Stomach (tissue), 8 donors: ENCODE measurements at regions not wholly inside any gene's neighbourhood (a gene's known extent, or its start where the extent isn't known, plus 50 kb on each side); places are given as distances from the start of the nearest gene placed in this dataset.

ENCODE experiments used
- DNase-seq, 2 donors: peaks; one replicate each; pipeline versions ENCODE4 v3.0.0 to v3.0.0-alpha.2; 2013 to 2019
- H3K27ac ChIP-seq, 5 donors: fragments of 200-600 bp in 4 of 5; sonication (generic) in 4 of 5; one replicate each; pipeline ENCODE4 v1.5.1; 2013 to 2019; ENCODE audit warnings: mild to moderate bottlenecking in 1 of 5, moderate library complexity in 1 of 5
- H3K27me3 ChIP-seq, 3 donors: fragments of 200-600 bp; sonication (generic); one replicate each; pipeline ENCODE4 v1.5.1; 2017 to 2019; ENCODE audit warnings: mixed run types in 1 of 3
- H3K36me3 ChIP-seq, 4 donors: fragments of 200-600 bp; sonication (generic); 1 replicate in 3 of 4; 2 replicates in 1 of 4; pipeline ENCODE4 v1.5.1; 2016 to 2019
- H3K4me1 ChIP-seq, 4 donors: fragments of 200-600 bp; sonication (generic); one replicate each; pipeline ENCODE4 v1.5.1; 2016 to 2019
- H3K4me3 ChIP-seq, 4 donors: fragments of 200-600 bp; sonication (generic) in 3 of 4; one replicate each; pipeline ENCODE4 v1.5.1; 2016 to 2019; ENCODE audit warnings: mild to moderate bottlenecking in 1 of 4
- H3K9me3 ChIP-seq, 4 donors: fragments of 200-600 bp; sonication (generic); one replicate each; pipeline ENCODE4 v1.5.1; 2016 to 2019
- EP300 ChIP-seq: sonication (generic); formaldehyde crosslinking; IDR thresholded peaks from one replicate; pipeline ENCODE4 v1.6.1; 2017; ENCODE audit warnings: antibody characterized with exemption
- POLR2A ChIP-seq, 4 donors: fragments of 450-650 bp; IDR thresholded peaks; one replicate each; pipeline ENCODE4 v1.6.1; 2016; ENCODE audit warnings: antibody characterized with exemption in 4 of 4, control low read depth in 2 of 4, mild to moderate bottlenecking in 1 of 4, moderate library complexity in 1 of 4
- POLR2AphosphoS5 ChIP-seq, 3 donors: sonication (generic); formaldehyde crosslinking; IDR thresholded peaks; one replicate each; pipeline ENCODE4 v1.6.1; 2016; ENCODE audit warnings: antibody characterized with exemption in 3 of 3
- WGBS, 5 donors: extraction: QIAGEN DNeasy Blood & Tissue Kit in 3 of 5; methylation state at CpG; one replicate each; pipeline versions ENCODE4 v1.1.5 to v1.1.7; 2013 to 2018; 5-methylcytosine and 5-hydroxymethylcytosine counted together
- intact Hi-C: fragments of 100-400 bp; cut with DNase I; formaldehyde crosslinking; loops from one replicate; pipeline ENCODE4 v1.15.1; 2023; ENCODE audit warnings: low total_unique reads
- TF ChIP-seq, protein P1 (sequence below), 7 experiments: fragments of 450-650 bp in 4 of 7; fragments of 200-600 bp in 3 of 7; sonication (generic) in 3 of 7; IDR thresholded peaks; one replicate each; pipeline ENCODE4 v1.5.1; 2016 to 2019; ENCODE audit warnings: antibody characterized with exemption in 7 of 7, control low read depth in 2 of 7, mild to moderate bottlenecking in 1 of 7
- donor health status: healthy with polysubstance abuse.
- donor health status: Bipolar disorder and iron deficiency.
- donor health status: healthy.

GRCh38 chr2:16314001-16314400 lies 351.6 kb downstream of the CYRIA start:
- Histone ChIP-seq H3K36me3 (no peaks in the 10 kb centered on the region), H3K4me1 (peaks cover 0 to 11% (median 5%) of the 10 kb centered on the region in 4 donors), H3K27me3 (no peaks in the 10 kb centered on the region), H3K27ac (no peak overlapping the region), H3K9me3 (no peaks in the 10 kb centered on the region), H3K4me3 (no peak overlapping the region)
- intact Hi-C loops, result no loop called here
- TF ChIP-seq EP300, result no peak
- no peak for TF ChIP-seq POLR2A (IDR thresholded peaks at IDR 0.05)
- TF ChIP-seq, protein P1, sequence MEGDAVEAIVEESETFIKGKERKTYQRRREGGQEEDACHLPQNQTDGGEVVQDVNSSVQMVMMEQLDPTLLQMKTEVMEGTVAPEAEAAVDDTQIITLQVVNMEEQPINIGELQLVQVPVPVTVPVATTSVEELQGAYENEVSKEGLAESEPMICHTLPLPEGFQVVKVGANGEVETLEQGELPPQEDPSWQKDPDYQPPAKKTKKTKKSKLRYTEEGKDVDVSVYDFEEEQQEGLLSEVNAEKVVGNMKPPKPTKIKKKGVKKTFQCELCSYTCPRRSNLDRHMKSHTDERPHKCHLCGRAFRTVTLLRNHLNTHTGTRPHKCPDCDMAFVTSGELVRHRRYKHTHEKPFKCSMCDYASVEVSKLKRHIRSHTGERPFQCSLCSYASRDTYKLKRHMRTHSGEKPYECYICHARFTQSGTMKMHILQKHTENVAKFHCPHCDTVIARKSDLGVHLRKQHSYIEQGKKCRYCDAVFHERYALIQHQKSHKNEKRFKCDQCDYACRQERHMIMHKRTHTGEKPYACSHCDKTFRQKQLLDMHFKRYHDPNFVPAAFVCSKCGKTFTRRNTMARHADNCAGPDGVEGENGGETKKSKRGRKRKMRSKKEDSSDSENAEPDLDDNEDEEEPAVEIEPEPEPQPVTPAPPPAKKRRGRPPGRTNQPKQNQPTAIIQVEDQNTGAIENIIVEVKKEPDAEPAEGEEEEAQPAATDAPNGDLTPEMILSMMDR (IDR thresholded peaks at IDR 0.05), result no peak
- no peak for TF ChIP-seq POLR2AphosphoS5 (IDR thresholded peaks at IDR 0.05)
- no peak for DNase-seq
- 79 to 91% (median 88%) methylated on average over 1 of the region's 1 CpG for WGBS, 5 donors

- DNase-seq, result no peak
- Histone ChIP-seq H3K36me3 (no peaks in the 10 kb centered on the region), H3K4me3 (no peak overlapping the region), H3K4me1 (peaks cover 0 to 5% (median 2%) of the 10 kb centered on the region in 4 donors), H3K27me3 (no peaks in the 10 kb centered on the region), H3K9me3 (no peaks in the 10 kb centered on the region), H3K27ac (no peak overlapping the region)
- intact Hi-C loops, result no loop called here
- TF ChIP-seq EP300 (no peak), POLR2AphosphoS5 (IDR thresholded peaks at IDR 0.05) (no peak), POLR2A (IDR thresholded peaks at IDR 0.05) (no peak)
- TF ChIP-seq, protein P1 (IDR thresholded peaks at IDR 0.05), result no peak
- 89 to 96% (median 92%) methylated on average over 9 of the region's 9 CpGs for WGBS, 5 donors
These were observed 352.2 kb downstream of the CYRIA start for GRCh38 chr2:16313235-16313975.

GRCh38 chr2:16312771-16313170 lies 352.9 kb downstream of the CYRIA start:
- intact Hi-C loops, result no loop called here
- DNase-seq, result no peak
- 77 to 98% (median 94%) methylated on average over 2 of the region's 2 CpGs for WGBS, 5 donors
- Histone ChIP-seq H3K27ac (no peak overlapping the region), H3K4me1 (no peaks in the 10 kb centered on the region), H3K27me3 (no peaks in the 10 kb centered on the region), H3K36me3 (no peaks in the 10 kb centered on the region), H3K9me3 (no peaks in the 10 kb centered on the region), H3K4me3 (no peak overlapping the region)
- no peak for TF ChIP-seq EP300
- TF ChIP-seq, protein P1 (IDR thresholded peaks at IDR 0.05), result no peak
- TF ChIP-seq POLR2A (IDR thresholded peaks at IDR 0.05), result no peak
- TF ChIP-seq POLR2AphosphoS5 (IDR thresholded peaks at IDR 0.05), result no peak

DNA sequence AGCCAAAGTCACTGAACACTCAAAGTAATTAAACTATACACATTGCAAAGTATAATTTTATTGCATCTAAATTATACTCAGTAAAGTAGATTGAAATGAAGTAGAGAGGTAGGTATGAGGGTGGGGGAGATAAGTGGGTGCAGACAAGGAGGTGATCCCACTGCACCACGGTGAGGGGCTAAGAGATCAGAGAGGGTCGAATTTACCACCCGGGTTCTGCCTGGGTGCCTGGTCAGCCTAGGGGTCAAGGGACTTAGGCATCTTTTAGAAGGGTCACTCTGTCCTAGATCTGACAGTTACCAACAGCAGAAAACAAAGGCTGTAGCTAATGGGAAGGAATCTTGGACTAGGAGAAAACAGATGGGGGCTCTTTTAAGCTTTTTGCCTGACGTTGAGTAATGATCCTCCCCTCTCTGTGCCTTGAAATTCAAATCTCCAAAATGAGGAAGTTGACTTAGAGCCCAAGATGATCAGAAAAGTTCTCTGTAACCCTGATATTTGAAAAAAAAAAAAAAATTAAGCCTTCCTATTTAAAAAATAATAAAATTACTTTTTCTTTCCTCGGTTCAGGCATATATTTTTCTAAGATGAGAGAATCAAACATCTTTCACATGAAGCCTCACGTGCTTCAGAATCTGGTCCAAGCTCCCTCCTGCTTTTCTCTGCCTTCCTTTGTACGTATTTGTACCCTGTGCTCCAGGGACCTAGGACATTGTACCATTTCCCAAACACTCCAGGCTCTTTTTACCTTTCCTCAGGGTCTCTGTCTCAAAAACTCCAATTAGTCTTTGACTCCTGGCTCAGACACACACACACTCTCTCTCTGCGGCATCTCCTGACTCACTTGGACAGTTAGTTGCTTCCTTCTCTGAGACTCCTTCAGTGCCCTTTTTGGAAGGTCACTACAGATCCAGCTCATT lies 353.9 kb downstream of the CYRIA start:
- intact Hi-C loops, result no loop called here
- DNase-seq, result no peak
- H3K27me3 ChIP-seq, result no peaks in the 10 kb centered on the region
- H3K4me1 ChIP-seq, result no peaks in the 10 kb centered on the region
- 56 to 76% (median 71%) methylated on average over 8 of the region's 8 CpGs for WGBS, 5 donors
- H3K36me3 ChIP-seq, result no peaks in the 10 kb centered on the region
- TF ChIP-seq, protein P1 (IDR thresholded peaks at IDR 0.05), result no peak
- TF ChIP-seq POLR2A (IDR thresholded peaks at IDR 0.05) (no peak), EP300 (no peak), POLR2AphosphoS5 (IDR thresholded peaks at IDR 0.05) (no peak)
- no peak overlapping the region for H3K4me3 ChIP-seq
- no peaks in the 10 kb centered on the region for H3K9me3 ChIP-seq
- H3K27ac ChIP-seq, result no peak overlapping the region
